ENCODE measurements at regions not wholly inside any gene's neighbourhood (a gene's known extent, or its start where the extent isn't known, plus 50 kb on each side); places are given as distances from the start of the nearest gene placed in this dataset.

GRCh38 chr16:6446370-6446769 is 886.3 kb upstream of the RBFOX1 start:
- TF ChIP-seq POLR2AphosphoS5 (IDR thresholded peaks at IDR 0.05) (no peak), CTCF (IDR thresholded peaks at IDR 0.05 in 8 of 11, conservative IDR thresholded peaks at IDR 0.05 in 3 of 11) (no peak), POLR2A (IDR thresholded peaks at IDR 0.05) (no peak)
